ENCODE measurements at regions not wholly inside any gene's neighbourhood (a gene's known extent, or its start where the extent isn't known, plus 50 kb on each side); places are given as distances from the start of the nearest gene placed in this dataset.

DNA sequence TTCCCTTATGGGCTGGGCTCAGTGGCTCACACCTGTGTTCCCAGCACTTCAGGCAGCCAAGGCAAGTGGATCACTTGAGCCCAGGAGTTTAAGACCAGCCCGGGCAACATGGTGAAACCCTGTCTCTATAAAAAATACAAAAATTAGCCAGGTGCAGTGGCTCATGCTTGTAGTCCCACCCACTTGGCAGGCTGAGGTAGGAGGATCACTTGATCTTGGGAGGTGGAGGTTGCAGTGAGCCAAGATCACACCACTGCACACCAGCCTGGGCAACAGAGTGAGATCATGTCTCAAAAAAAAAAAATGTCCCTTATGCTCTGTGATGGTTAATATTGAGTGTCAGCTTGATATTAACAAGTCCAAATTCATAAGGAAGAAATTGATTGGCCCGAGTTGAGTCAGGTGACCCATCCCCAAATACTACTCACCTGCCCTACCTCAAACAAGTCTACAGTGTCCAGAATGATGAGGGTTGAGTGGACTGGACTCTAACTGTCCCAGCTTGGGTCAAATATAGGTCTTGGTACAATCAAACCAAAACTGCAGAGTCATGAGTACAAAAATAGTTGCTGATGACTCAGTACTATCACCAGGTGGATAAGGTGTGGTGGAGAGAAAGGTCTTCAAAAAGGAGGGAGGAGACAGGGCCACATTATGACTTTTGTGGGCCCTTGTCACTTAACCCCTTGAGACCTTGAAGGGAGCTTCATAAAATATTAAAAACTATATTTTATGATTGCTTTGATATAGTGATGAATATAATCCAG is 161.0 kb downstream of the ZNF326 start:
- TF ChIP-seq POLR2AphosphoS5 (IDR thresholded peaks at IDR 0.05; ENCODE audit: insufficient read depth, low read depth, low read length) (no peak), EZH2 (IDR thresholded peaks at IDR 0.05; ENCODE audit: borderline replicate concordance, low read depth, low read length, severe bottlenecking) (no peak), POLR2A (IDR thresholded peaks at IDR 0.05; ENCODE audit: low read depth, low read length) (no peak), FOS (IDR thresholded peaks at IDR 0.05; ENCODE audit: borderline replicate concordance, insufficient read depth, low read length) (no peak)
- TF ChIP-seq, protein P1, sequence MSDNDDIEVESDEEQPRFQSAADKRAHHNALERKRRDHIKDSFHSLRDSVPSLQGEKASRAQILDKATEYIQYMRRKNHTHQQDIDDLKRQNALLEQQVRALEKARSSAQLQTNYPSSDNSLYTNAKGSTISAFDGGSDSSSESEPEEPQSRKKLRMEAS (IDR thresholded peaks at IDR 0.05; ENCODE audit: insufficient read depth, insufficient read length), result no peak
- TF ChIP-seq, protein P2, sequence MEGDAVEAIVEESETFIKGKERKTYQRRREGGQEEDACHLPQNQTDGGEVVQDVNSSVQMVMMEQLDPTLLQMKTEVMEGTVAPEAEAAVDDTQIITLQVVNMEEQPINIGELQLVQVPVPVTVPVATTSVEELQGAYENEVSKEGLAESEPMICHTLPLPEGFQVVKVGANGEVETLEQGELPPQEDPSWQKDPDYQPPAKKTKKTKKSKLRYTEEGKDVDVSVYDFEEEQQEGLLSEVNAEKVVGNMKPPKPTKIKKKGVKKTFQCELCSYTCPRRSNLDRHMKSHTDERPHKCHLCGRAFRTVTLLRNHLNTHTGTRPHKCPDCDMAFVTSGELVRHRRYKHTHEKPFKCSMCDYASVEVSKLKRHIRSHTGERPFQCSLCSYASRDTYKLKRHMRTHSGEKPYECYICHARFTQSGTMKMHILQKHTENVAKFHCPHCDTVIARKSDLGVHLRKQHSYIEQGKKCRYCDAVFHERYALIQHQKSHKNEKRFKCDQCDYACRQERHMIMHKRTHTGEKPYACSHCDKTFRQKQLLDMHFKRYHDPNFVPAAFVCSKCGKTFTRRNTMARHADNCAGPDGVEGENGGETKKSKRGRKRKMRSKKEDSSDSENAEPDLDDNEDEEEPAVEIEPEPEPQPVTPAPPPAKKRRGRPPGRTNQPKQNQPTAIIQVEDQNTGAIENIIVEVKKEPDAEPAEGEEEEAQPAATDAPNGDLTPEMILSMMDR (IDR thresholded peaks at IDR 0.05; ENCODE audit: extremely low read depth in 1 of 2, insufficient read depth in 1 of 2, low read depth in 1 of 2, low read length in 2 of 2), result no peak

All from endothelial cell of umbilical vein (primary cell).